ENCODE measurements at regions not wholly inside any gene's neighbourhood (a gene's known extent, or its start where the extent isn't known, plus 50 kb on each side); places are given as distances from the start of the nearest gene placed in this dataset.
"Not testable (repeated sequence)": the region's sequence is repeated elsewhere in the genome, so short reads cannot be mapped to it uniquely, and the experiment has no call there.

- DNase-seq (ENCODE audit: extremely low read depth in 1 of 2, low read depth in 1 of 2), result not testable (repeated sequence)
Measured at GRCh38 chr1:144031550-144031949, 59.8 kb upstream of the FAM72C start.

DNA sequence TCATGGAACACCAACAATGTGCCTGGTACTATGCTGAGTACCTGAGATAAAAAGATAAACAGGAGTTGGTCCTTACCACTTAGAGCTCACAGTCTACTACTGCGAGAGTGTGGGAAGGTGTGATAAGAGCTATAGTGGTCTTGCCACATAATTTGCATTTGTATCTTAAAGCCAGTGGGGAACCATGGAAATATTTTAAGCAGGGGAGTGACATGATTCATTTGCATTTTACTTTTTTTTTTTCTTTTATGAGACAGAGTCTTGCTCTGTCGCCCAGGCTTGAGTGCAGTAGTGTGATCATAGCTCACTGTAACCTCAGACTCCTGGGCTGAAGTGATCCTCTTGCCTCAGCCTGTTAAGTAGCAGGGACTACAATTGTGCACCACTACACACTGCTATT is 54.2 kb upstream of the FAM72C start:
- not testable (repeated sequence) for DNase-seq (ENCODE audit: extremely low read depth in 1 of 2, low read depth in 1 of 2)

GRCh38 chr1:144021690-144022384 is 50.1 kb upstream of the FAM72C start:
- not testable (repeated sequence) for DNase-seq (ENCODE audit: extremely low read depth in 1 of 2, low read depth in 1 of 2)
